ENCODE measurements at regions not wholly inside any gene's neighbourhood (a gene's known extent, or its start where the extent isn't known, plus 50 kb on each side); places are given as distances from the start of the nearest gene placed in this dataset.

GRCh38 chr16:14378689-14379467 lies 251.2 kb downstream of the PARN start:
- TF ChIP-seq POLR2A (IDR thresholded peaks at IDR 0.05; ENCODE audit: borderline replicate concordance, extremely low read depth, insufficient read depth, insufficient read length) (no peak), CTCF (IDR thresholded peaks at IDR 0.05 in 2 of 3, conservative IDR thresholded peaks at IDR 0.05 in 1 of 3; ENCODE audit: borderline replicate concordance in 1 of 3, insufficient read depth in 1 of 3, low read depth in 2 of 3, low read length in 2 of 3) (peak in 2 of 3 experiments; percentile 26 to 38; a peak in 4 of 6 replicates), EZH2phosphoT487 (IDR thresholded peaks at IDR 0.05; ENCODE audit: borderline replicate concordance) (no peak), EZH2 (IDR thresholded peaks at IDR 0.05) (no peak), POLR2AphosphoS5 (IDR thresholded peaks at IDR 0.05; ENCODE audit: low read depth, low read length) (no peak), SIN3A (IDR thresholded peaks at IDR 0.05; ENCODE audit: low read depth) (no peak)
